ENCODE measurements at regions not wholly inside any gene's neighbourhood (a gene's known extent, or its start where the extent isn't known, plus 50 kb on each side); places are given as distances from the start of the nearest gene placed in this dataset.

DNA sequence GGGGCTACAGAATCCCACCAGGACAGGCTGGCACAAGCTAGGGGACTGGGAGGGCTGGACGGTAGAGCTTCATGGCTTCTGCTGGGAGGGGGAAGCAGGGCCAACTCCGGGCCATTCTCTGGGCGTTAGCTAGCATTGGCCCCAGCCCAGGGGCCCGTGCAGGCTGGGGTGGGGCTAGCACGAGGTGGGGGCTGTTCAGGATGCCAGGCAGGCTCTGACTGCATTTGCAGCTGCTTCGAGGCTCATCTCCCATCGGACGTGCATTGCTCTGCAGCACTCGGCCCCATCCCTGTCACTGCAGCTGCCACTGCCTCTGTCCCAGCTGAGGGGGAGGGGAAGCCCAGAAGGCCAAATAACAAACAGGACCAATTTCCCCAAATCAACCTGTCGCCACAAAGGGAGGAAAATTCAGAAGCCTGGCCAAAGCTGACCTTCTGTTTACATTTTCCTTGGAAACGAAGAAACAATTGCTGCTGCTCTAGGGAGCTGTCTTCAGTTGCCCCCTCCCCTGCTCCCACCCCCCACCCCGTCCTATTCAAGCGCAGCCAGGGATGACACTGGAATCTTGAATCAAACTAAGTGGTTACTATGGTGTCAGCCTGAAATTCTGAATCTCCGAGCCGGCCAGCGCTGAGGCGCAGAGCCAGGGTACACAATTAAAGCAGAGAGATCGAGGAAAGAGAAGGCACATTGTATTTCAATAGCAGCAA lies 138.8 kb upstream of the PRR20G start:
- H3K4me1 ChIP-seq (ENCODE audit: control insufficient read depth in 2 of 2, insufficient read depth in 2 of 2, low read length in 2 of 2) = no peaks in the 10 kb centered on the region
- H3K27ac ChIP-seq (ENCODE audit: low read depth in 2 of 2, low read length in 2 of 2) = no peak overlapping the region
- H3K9me3 ChIP-seq (ENCODE audit: control insufficient read depth in 2 of 2, low read length in 2 of 2) = no peaks in the 10 kb centered on the region
- H3K4me3 ChIP-seq (ENCODE audit: low read length in 2 of 2) = no peak overlapping the region
- peaks cover 13 to 19% of the 10 kb centered on the region in 2 donors for H3K27me3 ChIP-seq (ENCODE audit: control insufficient read depth in 2 of 2, insufficient read depth in 2 of 2, low read length in 2 of 2)
- H3K9ac ChIP-seq (ENCODE audit: low read depth in 1 of 2, low read length in 2 of 2) = no peak overlapping the region
- no peaks in the 10 kb centered on the region for H3K36me3 ChIP-seq (ENCODE audit: control insufficient read depth in 2 of 2, insufficient read depth in 2 of 2, low read length in 2 of 2)

DNA sequence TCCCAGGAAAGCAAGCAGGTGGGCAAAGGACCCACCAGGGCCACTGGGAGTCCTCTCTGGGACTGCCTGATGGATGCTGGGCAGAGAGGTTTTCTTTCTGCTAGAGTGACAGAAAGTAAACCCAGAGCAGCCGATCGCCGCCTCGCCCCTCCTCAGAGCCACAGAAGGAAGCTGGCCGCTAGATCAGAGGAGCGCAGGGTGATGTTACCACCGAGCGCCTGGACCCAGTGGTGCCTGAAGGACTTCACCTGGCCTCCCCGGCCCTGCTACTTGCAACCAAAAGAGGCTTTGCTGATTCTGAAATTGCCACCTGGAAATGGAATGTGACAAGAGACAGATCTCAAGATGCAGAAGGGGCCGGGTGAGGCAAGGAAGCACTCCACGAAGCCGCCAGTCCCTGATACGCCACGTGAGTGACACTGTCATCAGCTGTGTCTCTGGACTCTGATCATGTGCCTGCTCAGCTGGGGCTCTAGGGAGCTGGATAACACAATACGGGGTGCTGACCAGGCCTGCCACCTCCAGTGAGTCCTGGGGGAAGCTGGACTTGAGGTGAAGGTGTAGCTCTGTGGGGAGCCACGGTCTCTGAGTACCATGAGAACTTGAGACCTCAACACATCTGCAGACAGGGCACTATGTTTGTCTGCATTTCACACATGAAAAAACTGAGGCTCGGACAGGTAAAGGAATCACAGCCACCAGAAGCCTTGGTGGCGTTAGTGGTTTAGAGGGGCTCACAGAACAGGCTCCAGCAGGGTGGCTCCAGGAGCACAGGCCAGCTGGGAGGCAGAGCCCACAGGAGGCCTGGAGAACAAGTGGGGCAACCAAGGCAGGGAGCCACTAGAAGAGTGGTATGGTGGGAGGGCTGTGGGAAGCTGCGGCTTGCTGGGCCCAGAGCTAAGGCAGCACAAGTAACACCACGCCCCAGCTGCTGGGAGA lies 137.9 kb upstream of the PRR20G start:
- no peak overlapping the region for H3K27ac ChIP-seq (ENCODE audit: low read depth in 2 of 2, low read length in 2 of 2)

GRCh38 chr3:127424766-127425504 lies 137.1 kb upstream of the PRR20G start:
- no peak overlapping the region for H3K27ac ChIP-seq (ENCODE audit: low read depth in 2 of 2, low read length in 2 of 2)
- H3K9me3 ChIP-seq (ENCODE audit: control insufficient read depth in 2 of 2, low read length in 2 of 2) = no peaks in the 10 kb centered on the region
- H3K27me3 ChIP-seq (ENCODE audit: control insufficient read depth in 2 of 2, insufficient read depth in 2 of 2, low read length in 2 of 2) = peaks cover 8 to 16% of the 10 kb centered on the region in 2 donors
- no peak overlapping the region for H3K9ac ChIP-seq (ENCODE audit: low read depth in 1 of 2, low read length in 2 of 2)
- no peaks in the 10 kb centered on the region for H3K36me3 ChIP-seq (ENCODE audit: control insufficient read depth in 2 of 2, insufficient read depth in 2 of 2, low read length in 2 of 2)
- no peaks in the 10 kb centered on the region for H3K4me1 ChIP-seq (ENCODE audit: control insufficient read depth in 2 of 2, insufficient read depth in 2 of 2, low read length in 2 of 2)
- no peak overlapping the region for H3K4me3 ChIP-seq (ENCODE audit: low read length in 2 of 2)

More for the DNA sequence above, 137.9 kb upstream of the PRR20G start:
- Histone ChIP-seq H3K9ac (ENCODE audit: low read depth in 1 of 2, low read length in 2 of 2) (no peak overlapping the region), H3K36me3 (ENCODE audit: control insufficient read depth in 2 of 2, insufficient read depth in 2 of 2, low read length in 2 of 2) (no peaks in the 10 kb centered on the region), H3K4me3 (ENCODE audit: low read length in 2 of 2) (no peak overlapping the region), H3K9me3 (ENCODE audit: control insufficient read depth in 2 of 2, low read length in 2 of 2) (no peaks in the 10 kb centered on the region), H3K4me1 (ENCODE audit: control insufficient read depth in 2 of 2, insufficient read depth in 2 of 2, low read length in 2 of 2) (no peaks in the 10 kb centered on the region), H3K27me3 (ENCODE audit: control insufficient read depth in 2 of 2, insufficient read depth in 2 of 2, low read length in 2 of 2) (peaks cover 8 to 16% of the 10 kb centered on the region in 2 donors)

GRCh38 chr3:127423856-127424765 lies 136.3 kb upstream of the PRR20G start:
- no peak overlapping the region for H3K4me3 ChIP-seq (ENCODE audit: low read length in 2 of 2)
- H3K27me3 ChIP-seq (ENCODE audit: control insufficient read depth in 2 of 2, insufficient read depth in 2 of 2, low read length in 2 of 2) = peaks cover 8 to 21% of the 10 kb centered on the region in 2 donors
- H3K4me1 ChIP-seq (ENCODE audit: control insufficient read depth in 2 of 2, insufficient read depth in 2 of 2, low read length in 2 of 2) = no peaks in the 10 kb centered on the region
- H3K27ac ChIP-seq (ENCODE audit: low read depth in 2 of 2, low read length in 2 of 2) = no peak overlapping the region
- H3K36me3 ChIP-seq (ENCODE audit: control insufficient read depth in 2 of 2, insufficient read depth in 2 of 2, low read length in 2 of 2) = no peaks in the 10 kb centered on the region
- no peaks in the 10 kb centered on the region for H3K9me3 ChIP-seq (ENCODE audit: control insufficient read depth in 2 of 2, low read length in 2 of 2)
- H3K9ac ChIP-seq (ENCODE audit: low read depth in 1 of 2, low read length in 2 of 2) = no peak overlapping the region

DNA sequence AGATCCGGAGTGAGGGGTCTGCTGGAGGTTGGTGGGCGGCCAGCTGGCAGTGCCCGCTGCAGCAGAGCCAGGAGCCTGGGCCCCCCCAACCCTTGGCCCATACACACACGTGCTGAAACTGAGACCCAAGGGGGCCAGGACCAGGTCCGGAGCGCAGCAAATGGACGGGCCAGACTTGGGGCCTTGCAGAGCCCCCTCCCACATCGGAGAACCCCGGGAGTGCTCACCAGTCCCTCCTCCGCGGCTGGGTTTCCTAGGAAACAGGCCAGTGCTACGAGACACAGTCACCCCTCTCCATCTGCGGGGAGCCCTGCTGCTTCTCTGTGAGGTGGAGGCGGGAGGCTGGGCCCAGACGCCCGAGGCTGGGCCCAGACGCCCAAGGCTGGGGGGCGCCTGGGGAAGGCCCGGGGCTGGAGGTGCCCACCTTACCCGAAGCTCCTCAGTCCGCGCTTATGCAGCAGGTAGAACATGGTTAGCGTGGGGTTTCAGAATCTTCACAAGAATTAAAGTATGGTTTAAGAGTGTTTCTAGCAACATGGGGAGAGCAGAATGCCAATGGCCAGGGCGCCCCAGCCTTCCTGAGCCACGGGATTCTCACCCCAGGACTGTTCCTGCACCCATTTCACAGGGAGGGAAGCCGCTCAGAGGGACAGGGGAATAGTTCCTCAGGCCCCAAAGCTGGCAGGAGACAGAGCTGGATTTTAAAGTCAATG lies 135.0 kb upstream of the PRR20G start:
- H3K36me3 ChIP-seq (ENCODE audit: control insufficient read depth in 2 of 2, insufficient read depth in 2 of 2, low read length in 2 of 2) = no peaks in the 10 kb centered on the region
- peaks cover 5 to 16% of the 10 kb centered on the region in 2 donors for H3K27me3 ChIP-seq (ENCODE audit: control insufficient read depth in 2 of 2, insufficient read depth in 2 of 2, low read length in 2 of 2)
- no peak overlapping the region for H3K27ac ChIP-seq (ENCODE audit: low read depth in 2 of 2, low read length in 2 of 2)
- H3K9me3 ChIP-seq (ENCODE audit: control insufficient read depth in 2 of 2, low read length in 2 of 2) = no peaks in the 10 kb centered on the region
- H3K4me3 ChIP-seq (ENCODE audit: low read length in 2 of 2) = no peak overlapping the region
- no peak overlapping the region for H3K9ac ChIP-seq (ENCODE audit: low read depth in 1 of 2, low read length in 2 of 2)
- H3K4me1 ChIP-seq (ENCODE audit: control insufficient read depth in 2 of 2, insufficient read depth in 2 of 2, low read length in 2 of 2) = no peaks in the 10 kb centered on the region

GRCh38 chr3:127421943-127422662 lies 134.3 kb upstream of the PRR20G start:
- no peak overlapping the region for H3K27ac ChIP-seq (ENCODE audit: low read depth in 2 of 2, low read length in 2 of 2)
- no peaks in the 10 kb centered on the region for H3K4me1 ChIP-seq (ENCODE audit: control insufficient read depth in 2 of 2, insufficient read depth in 2 of 2, low read length in 2 of 2)
- H3K9me3 ChIP-seq (ENCODE audit: control insufficient read depth in 2 of 2, low read length in 2 of 2) = no peaks in the 10 kb centered on the region
- no peaks in the 10 kb centered on the region for H3K36me3 ChIP-seq (ENCODE audit: control insufficient read depth in 2 of 2, insufficient read depth in 2 of 2, low read length in 2 of 2)
- peaks cover 5 to 17% of the 10 kb centered on the region in 2 donors for H3K27me3 ChIP-seq (ENCODE audit: control insufficient read depth in 2 of 2, insufficient read depth in 2 of 2, low read length in 2 of 2)
- H3K4me3 ChIP-seq (ENCODE audit: low read length in 2 of 2) = no peak overlapping the region
- no peak overlapping the region for H3K9ac ChIP-seq (ENCODE audit: low read depth in 1 of 2, low read length in 2 of 2)

DNA sequence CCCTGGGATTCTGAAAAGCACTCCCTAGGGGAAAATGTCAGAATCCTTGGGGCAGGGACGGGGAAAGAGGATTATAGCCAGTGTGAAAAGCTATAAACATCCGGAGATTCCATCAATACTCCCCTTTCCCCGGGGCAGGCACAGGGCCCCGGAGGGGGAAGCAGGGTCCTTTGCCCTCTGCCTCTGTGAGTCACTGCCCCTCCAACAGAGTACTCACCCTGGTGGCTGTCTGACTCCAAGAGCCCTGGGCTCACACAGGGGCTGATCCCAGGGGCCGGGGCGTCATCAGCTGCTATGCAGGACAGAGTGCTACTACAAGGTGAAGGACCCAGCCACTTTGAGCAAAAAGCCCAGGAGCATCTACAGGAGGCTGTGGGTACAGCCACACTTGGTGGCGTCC lies 133.0 kb upstream of the PRR20G start:
- no peaks in the 10 kb centered on the region for H3K36me3 ChIP-seq (ENCODE audit: control insufficient read depth in 2 of 2, insufficient read depth in 2 of 2, low read length in 2 of 2)
- no peaks in the 10 kb centered on the region for H3K4me1 ChIP-seq (ENCODE audit: control insufficient read depth in 2 of 2, insufficient read depth in 2 of 2, low read length in 2 of 2)

GRCh38 chr3:127419641-127420553 lies 132.1 kb upstream of the PRR20G start:
- Histone ChIP-seq H3K4me3 (ENCODE audit: low read length in 2 of 2) (no peak overlapping the region), H3K27me3 (ENCODE audit: control insufficient read depth in 2 of 2, insufficient read depth in 2 of 2, low read length in 2 of 2) (peaks cover 3 to 22% of the 10 kb centered on the region in 2 donors), H3K27ac (ENCODE audit: low read depth in 2 of 2, low read length in 2 of 2) (no peak overlapping the region), H3K4me1 (ENCODE audit: control insufficient read depth in 2 of 2, insufficient read depth in 2 of 2, low read length in 2 of 2) (no peaks in the 10 kb centered on the region), H3K9me3 (ENCODE audit: control insufficient read depth in 2 of 2, low read length in 2 of 2) (no peaks in the 10 kb centered on the region), H3K36me3 (ENCODE audit: control insufficient read depth in 2 of 2, insufficient read depth in 2 of 2, low read length in 2 of 2) (no peaks in the 10 kb centered on the region), H3K9ac (ENCODE audit: low read depth in 1 of 2, low read length in 2 of 2) (no peak overlapping the region)

More for the DNA sequence above, 133.0 kb upstream of the PRR20G start:
- H3K9me3 ChIP-seq (ENCODE audit: control insufficient read depth in 2 of 2, low read length in 2 of 2) = no peaks in the 10 kb centered on the region
- H3K9ac ChIP-seq (ENCODE audit: low read depth in 1 of 2, low read length in 2 of 2) = no peak overlapping the region
- H3K4me3 ChIP-seq (ENCODE audit: low read length in 2 of 2) = no peak overlapping the region
- H3K27me3 ChIP-seq (ENCODE audit: control insufficient read depth in 2 of 2, insufficient read depth in 2 of 2, low read length in 2 of 2) = peaks cover 3 to 22% of the 10 kb centered on the region in 2 donors
- H3K27ac ChIP-seq (ENCODE audit: low read depth in 2 of 2, low read length in 2 of 2) = no peak overlapping the region

All from mucosa of rectum (tissue), 2 donors.